Ovary (tissue), 3 donors: ENCODE measurements at regions not wholly inside any gene's neighbourhood (a gene's known extent, or its start where the extent isn't known, plus 50 kb on each side); places are given as distances from the start of the nearest gene placed in this dataset.

Experiments
- POLR2A ChIP-seq: fragments of 450-650 bp; IDR thresholded peaks from one replicate; pipeline ENCODE4 v1.6.1; 2017; ENCODE audit warnings: antibody characterized with exemption, mild to moderate bottlenecking, moderate library complexity
- TF ChIP-seq, protein P1 (sequence below), 3 donors: fragments of 450-650 bp in 2 of 3; fragments of 200-600 bp in 1 of 3; IDR thresholded peaks; one replicate each; pipeline versions ENCODE4 v1.5.1 to v1.8.0; 2016 to 2022; ENCODE audit warnings: antibody characterized with exemption in 3 of 3, mild to moderate bottlenecking in 1 of 3
- donor health status: DM: no; HTN: no; CAD: no.

DNA sequence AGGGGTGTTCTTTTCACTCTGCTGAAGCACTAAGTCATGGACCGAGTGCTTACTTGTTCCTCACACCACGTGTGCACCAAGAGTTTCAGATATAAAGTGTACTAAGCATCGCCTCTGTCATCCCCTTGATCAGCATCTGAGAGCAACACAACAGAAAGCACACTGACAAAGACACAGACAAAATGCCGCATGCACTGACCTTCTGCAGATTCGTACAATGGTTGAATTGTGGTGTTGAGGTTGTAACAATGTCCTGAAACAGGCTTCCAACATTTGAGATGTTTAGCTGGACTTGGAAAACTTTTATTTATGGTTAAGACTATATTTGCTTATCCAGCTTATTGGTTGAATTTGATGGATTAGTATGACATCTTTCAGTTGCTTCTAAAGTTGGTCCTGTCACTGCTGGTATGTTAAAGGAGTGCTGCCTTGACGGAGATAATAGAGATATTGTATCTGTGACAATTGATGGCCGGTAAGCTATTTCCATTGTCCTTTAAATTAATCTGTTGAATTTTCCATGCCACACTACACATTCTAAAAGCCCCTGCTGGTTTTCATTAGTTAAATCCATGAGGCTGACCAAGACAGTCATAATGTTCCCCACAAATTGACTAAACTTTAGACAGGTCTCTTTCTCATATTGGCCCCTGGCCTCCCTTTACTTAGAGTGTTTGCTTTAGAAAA is 99.9 kb downstream of the CBLN2 start:
- TF ChIP-seq, protein P1, sequence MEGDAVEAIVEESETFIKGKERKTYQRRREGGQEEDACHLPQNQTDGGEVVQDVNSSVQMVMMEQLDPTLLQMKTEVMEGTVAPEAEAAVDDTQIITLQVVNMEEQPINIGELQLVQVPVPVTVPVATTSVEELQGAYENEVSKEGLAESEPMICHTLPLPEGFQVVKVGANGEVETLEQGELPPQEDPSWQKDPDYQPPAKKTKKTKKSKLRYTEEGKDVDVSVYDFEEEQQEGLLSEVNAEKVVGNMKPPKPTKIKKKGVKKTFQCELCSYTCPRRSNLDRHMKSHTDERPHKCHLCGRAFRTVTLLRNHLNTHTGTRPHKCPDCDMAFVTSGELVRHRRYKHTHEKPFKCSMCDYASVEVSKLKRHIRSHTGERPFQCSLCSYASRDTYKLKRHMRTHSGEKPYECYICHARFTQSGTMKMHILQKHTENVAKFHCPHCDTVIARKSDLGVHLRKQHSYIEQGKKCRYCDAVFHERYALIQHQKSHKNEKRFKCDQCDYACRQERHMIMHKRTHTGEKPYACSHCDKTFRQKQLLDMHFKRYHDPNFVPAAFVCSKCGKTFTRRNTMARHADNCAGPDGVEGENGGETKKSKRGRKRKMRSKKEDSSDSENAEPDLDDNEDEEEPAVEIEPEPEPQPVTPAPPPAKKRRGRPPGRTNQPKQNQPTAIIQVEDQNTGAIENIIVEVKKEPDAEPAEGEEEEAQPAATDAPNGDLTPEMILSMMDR (IDR thresholded peaks at IDR 0.05) = no peak
- no peak for TF ChIP-seq POLR2A
